Stomach (tissue), 8 donors: ENCODE measurements at regions not wholly inside any gene's neighbourhood (a gene's known extent, or its start where the extent isn't known, plus 50 kb on each side); places are given as distances from the start of the nearest gene placed in this dataset.

Source experiments
- DNase-seq, 2 donors: peaks; one replicate each; pipeline versions ENCODE4 v3.0.0 to v3.0.0-alpha.2; 2013 to 2019
- H3K27ac ChIP-seq, 5 donors: fragments of 200-600 bp in 4 of 5; sonication (generic) in 4 of 5; one replicate each; pipeline ENCODE4 v1.5.1; 2013 to 2019; ENCODE audit warnings: mild to moderate bottlenecking in 1 of 5, moderate library complexity in 1 of 5
- H3K27me3 ChIP-seq, 3 donors: fragments of 200-600 bp; sonication (generic); one replicate each; pipeline ENCODE4 v1.5.1; 2017 to 2019; ENCODE audit warnings: mixed run types in 1 of 3
- H3K36me3 ChIP-seq, 4 donors: fragments of 200-600 bp; sonication (generic); 1 replicate in 3 of 4; 2 replicates in 1 of 4; pipeline ENCODE4 v1.5.1; 2016 to 2019
- H3K4me1 ChIP-seq, 4 donors: fragments of 200-600 bp; sonication (generic); one replicate each; pipeline ENCODE4 v1.5.1; 2016 to 2019
- H3K4me3 ChIP-seq, 4 donors: fragments of 200-600 bp; sonication (generic) in 3 of 4; one replicate each; pipeline ENCODE4 v1.5.1; 2016 to 2019; ENCODE audit warnings: mild to moderate bottlenecking in 1 of 4
- H3K9me3 ChIP-seq, 4 donors: fragments of 200-600 bp; sonication (generic); one replicate each; pipeline ENCODE4 v1.5.1; 2016 to 2019
- CTCF ChIP-seq, 7 experiments: fragments of 450-650 bp in 4 of 7; fragments of 200-600 bp in 3 of 7; sonication (generic) in 3 of 7; IDR thresholded peaks; one replicate each; pipeline ENCODE4 v1.5.1; 2016 to 2019; ENCODE audit warnings: antibody characterized with exemption in 7 of 7, control low read depth in 2 of 7, mild to moderate bottlenecking in 1 of 7
- EP300 ChIP-seq: sonication (generic); formaldehyde crosslinking; IDR thresholded peaks from one replicate; pipeline ENCODE4 v1.6.1; 2017; ENCODE audit warnings: antibody characterized with exemption
- POLR2A ChIP-seq, 4 donors: fragments of 450-650 bp; IDR thresholded peaks; one replicate each; pipeline ENCODE4 v1.6.1; 2016; ENCODE audit warnings: antibody characterized with exemption in 4 of 4, control low read depth in 2 of 4, mild to moderate bottlenecking in 1 of 4, moderate library complexity in 1 of 4
- POLR2AphosphoS5 ChIP-seq, 3 donors: sonication (generic); formaldehyde crosslinking; IDR thresholded peaks; one replicate each; pipeline ENCODE4 v1.6.1; 2016; ENCODE audit warnings: antibody characterized with exemption in 3 of 3
- WGBS, 5 donors: extraction: QIAGEN DNeasy Blood & Tissue Kit in 3 of 5; methylation state at CpG; one replicate each; pipeline versions ENCODE4 v1.1.5 to v1.1.7; 2013 to 2018; 5-methylcytosine and 5-hydroxymethylcytosine counted together
- intact Hi-C: fragments of 100-400 bp; cut with DNase I; formaldehyde crosslinking; loops from one replicate; pipeline ENCODE4 v1.15.1; 2023; ENCODE audit warnings: low total_unique reads
- donor health status: healthy with polysubstance abuse.
- donor health status: Bipolar disorder and iron deficiency.
- donor health status: healthy.

GRCh38 chr18:60577457-60577856 is 204.9 kb upstream of the MC4R start:
- 78 to 88% (median 87%) methylated on average over 1 of the region's 1 CpG for WGBS, 5 donors
- Histone ChIP-seq H3K27me3 (no peaks in the 10 kb centered on the region), H3K4me3 (no peak overlapping the region), H3K9me3 (no peaks in the 10 kb centered on the region), H3K27ac (no peak overlapping the region), H3K4me1 (no peaks in the 10 kb centered on the region), H3K36me3 (no peaks in the 10 kb centered on the region)
- intact Hi-C loops: no loop called here
- TF ChIP-seq EP300 (no peak), POLR2A (IDR thresholded peaks at IDR 0.05) (no peak), CTCF (IDR thresholded peaks at IDR 0.05) (no peak), POLR2AphosphoS5 (IDR thresholded peaks at IDR 0.05) (no peak)
- DNase-seq: no peak

GRCh38 chr18:60585670-60586069 is 213.1 kb upstream of the MC4R start:
- H3K36me3 ChIP-seq: no peaks in the 10 kb centered on the region
- intact Hi-C loops: no loop called here
- DNase-seq: no peak
- H3K27ac ChIP-seq: no peak overlapping the region
- H3K4me1 ChIP-seq: no peaks in the 10 kb centered on the region
- H3K4me3 ChIP-seq: no peak overlapping the region
- TF ChIP-seq POLR2AphosphoS5 (IDR thresholded peaks at IDR 0.05) (no peak), CTCF (IDR thresholded peaks at IDR 0.05) (no peak), EP300 (no peak), POLR2A (IDR thresholded peaks at IDR 0.05) (no peak)
- no peaks in the 10 kb centered on the region for H3K27me3 ChIP-seq
- H3K9me3 ChIP-seq: no peaks in the 10 kb centered on the region

- no peaks in the 10 kb centered on the region for H3K4me1 ChIP-seq
- intact Hi-C loops: no loop called here
- no peak overlapping the region for H3K4me3 ChIP-seq
- no peaks in the 10 kb centered on the region for H3K27me3 ChIP-seq
- no peak overlapping the region for H3K27ac ChIP-seq
- no peaks in the 10 kb centered on the region for H3K9me3 ChIP-seq
- WGBS, 5 donors: 43 to 65% (median 49%) methylated on average over 5 of the region's 5 CpGs
- no peaks in the 10 kb centered on the region for H3K36me3 ChIP-seq
- no peak for DNase-seq
- TF ChIP-seq POLR2A (IDR thresholded peaks at IDR 0.05): no peak
- TF ChIP-seq EP300: no peak
- TF ChIP-seq CTCF (IDR thresholded peaks at IDR 0.05): no peak
- no peak for TF ChIP-seq POLR2AphosphoS5 (IDR thresholded peaks at IDR 0.05)
Measured at GRCh38 chr18:60593249-60593648, 220.7 kb upstream of the MC4R start.

GRCh38 chr18:60596928-60597327 is 224.4 kb upstream of the MC4R start:
- Histone ChIP-seq H3K9me3 (no peaks in the 10 kb centered on the region), H3K4me3 (no peak overlapping the region), H3K4me1 (no peaks in the 10 kb centered on the region), H3K27me3 (no peaks in the 10 kb centered on the region), H3K27ac (no peak overlapping the region), H3K36me3 (no peaks in the 10 kb centered on the region)
- 62 to 76% (median 72%) methylated on average over 3 of the region's 3 CpGs for WGBS, 5 donors
- DNase-seq: no peak
- TF ChIP-seq POLR2A (IDR thresholded peaks at IDR 0.05) (no peak), EP300 (no peak), POLR2AphosphoS5 (IDR thresholded peaks at IDR 0.05) (no peak), CTCF (IDR thresholded peaks at IDR 0.05) (no peak)
- intact Hi-C loops: no loop called here
